ENCODE measurements at regions not wholly inside any gene's neighbourhood (a gene's known extent, or its start where the extent isn't known, plus 50 kb on each side); places are given as distances from the start of the nearest gene placed in this dataset.
A peak's percentile ranks its signal among the peaks of the same experiment; 100 is the strongest.

GRCh38 chr13:29674532-29674931, 79.0 kb upstream of the SLC7A1 start:
- H4K20me1 ChIP-seq (ENCODE audit: control insufficient read depth, insufficient read depth): no peaks in the 10 kb centered on the region
- no peaks in the 10 kb centered on the region for H3K9me3 ChIP-seq (replicated peaks; ENCODE audit: control insufficient read depth, insufficient read depth, low read length)
- ChIA-PET CTCF (no interaction called here), RAD21 (ENCODE audit: unreplicated experiment) (no interaction called here), POLR2A (no interaction called here), SMC1A (ENCODE audit: uncharacterized antibody, unreplicated experiment) (no interaction called here)
- H2AFZ ChIP-seq (ENCODE audit: control insufficient read depth, low read depth, low read length): no peak overlapping the region
- no peaks in the 10 kb centered on the region for H3K79me2 ChIP-seq (ENCODE audit: control insufficient read depth, insufficient read depth, low read length)
- intact Hi-C loops (cut with micrococcal nuclease; ENCODE audit: unreplicated experiment) (no loop called here), in situ Hi-C loops (cut with MboI) (no loop called here)
- H3K4me3 ChIP-seq: no peak overlapping the region
- H3K27me3 ChIP-seq (replicated peaks in 1 of 2; ENCODE audit: control insufficient read depth in 2 of 2, insufficient read depth in 2 of 2, low read length in 1 of 2): no peaks in the 10 kb centered on the region
- FAIRE-seq (no peak), DNase-seq (ENCODE audit: low read depth, low spot score) (no peak), ATAC-seq (peak; percentile 52)
- no peak overlapping the region for H3K27ac ChIP-seq (ENCODE audit: control insufficient read depth, insufficient read depth)
- H3K36me3 ChIP-seq (ENCODE audit: control insufficient read depth in 2 of 2, insufficient read depth in 2 of 2, low read length in 1 of 2): no peaks in the 10 kb centered on the region
- WGBS (ENCODE audit: insufficient coverage, insufficient replicate concordance, low lambda C conversion rate, missing lambda C conversion rate): 15% methylated on average over 3 of the region's 3 CpGs
- no peak overlapping the region for H3K9ac ChIP-seq (ENCODE audit: control insufficient read depth, insufficient read depth, low read length)
- BruUV-seq (replicated peaks): no TSS peak
- no peaks in the 10 kb centered on the region for H3K4me1 ChIP-seq (ENCODE audit: control insufficient read depth, insufficient read depth, low read length)
- H3K4me2 ChIP-seq (ENCODE audit: control insufficient read depth, insufficient read depth): no peak overlapping the region
- TF ChIP-seq E2F4 (IDR thresholded peaks at IDR 0.05; ENCODE audit: low read depth, low read length): no peak
- TF ChIP-seq NFYA (IDR thresholded peaks at IDR 0.05; ENCODE audit: borderline replicate concordance, low read depth, low read length): no peak
- TF ChIP-seq ZBTB4 (CRISPR knock-in tag; IDR thresholded peaks at IDR 0.05): no peak
- TF ChIP-seq NR2C2 (IDR thresholded peaks at IDR 0.05; ENCODE audit: borderline replicate concordance, control insufficient read depth, insufficient read length, low read depth): no peak
- no peak for TF ChIP-seq STAT1 (conservative IDR thresholded peaks at IDR 0.05)
- TF ChIP-seq RB1 (IDR thresholded peaks at IDR 0.05; ENCODE audit: borderline replicate concordance): no peak
- TF ChIP-seq EZH2 (IDR thresholded peaks at IDR 0.05; ENCODE audit: borderline replicate concordance, control insufficient read depth, low read depth, low read length): no peak
- TF ChIP-seq HDAC2 (IDR thresholded peaks at IDR 0.05): no peak
- no peak for TF ChIP-seq ZBED1 (IDR thresholded peaks at IDR 0.05; ENCODE audit: borderline replicate concordance)
- TF ChIP-seq PRDM15 (CRISPR knock-in tag; IDR thresholded peaks at IDR 0.05): no peak
- no peak for TF ChIP-seq PAX5 (IDR thresholded peaks at IDR 0.05; ENCODE audit: borderline replicate concordance, low read depth, low read length)
- TF ChIP-seq MEF2B (IDR thresholded peaks at IDR 0.05; ENCODE audit: partially characterized antibody, poor library complexity, severe bottlenecking): no peak
- TF ChIP-seq ZSCAN29 (IDR thresholded peaks at IDR 0.05): no peak
- TF ChIP-seq POLR2AphosphoS2 (IDR thresholded peaks at IDR 0.05; ENCODE audit: low read depth, low read length): no peak
- no peak for TF ChIP-seq BCL3 (IDR thresholded peaks at IDR 0.05; ENCODE audit: borderline replicate concordance, insufficient read depth, low read depth, low read length, poor library complexity, severe bottlenecking)

Measured in GM12878 (cell line).